RWPE2 (cell line): ENCODE measurements at regions not wholly inside any gene's neighbourhood (a gene's known extent, or its start where the extent isn't known, plus 50 kb on each side); places are given as distances from the start of the nearest gene placed in this dataset.

ENCODE experiments used
- ATAC-seq: fragments of 200-7000 bp; cut with Tn5 transposase; 3 replicates; pipeline ENCODE4 v1.9.1; 2021; ENCODE audit warnings: low read depth
- DNase-seq: peaks from one replicate; pipeline ENCODE4 v3.0.0-alpha.2; 2020; ENCODE audit warnings: low spot score
- H3K27ac ChIP-seq: fragments of 450-650 bp; 2 replicates; pipeline ENCODE4 v1.5.1; 2017; ENCODE audit warnings: mild to moderate bottlenecking; ENCODE audit not compliant: poor library complexity, severe bottlenecking
- H3K27me3 ChIP-seq: fragments of 250-450 bp; sonication (Bioruptor Pico); 2 replicates; pipeline ENCODE4 v1.5.1; 2021; ENCODE audit warnings: mild to moderate bottlenecking, moderate library complexity; ENCODE audit not compliant: insufficient read depth, poor library complexity, severe bottlenecking
- H3K36me3 ChIP-seq: fragments of 250-450 bp; sonication (Bioruptor Pico); 2 replicates; pipeline ENCODE4 v1.5.1; 2020; ENCODE audit warnings: low read depth, mild to moderate bottlenecking, moderate library complexity
- H3K4me1 ChIP-seq: fragments of 250-450 bp; sonication (Bioruptor Pico); 2 replicates; pipeline ENCODE4 v1.5.1; 2021; ENCODE audit warnings: mild to moderate bottlenecking, moderate library complexity; ENCODE audit not compliant: insufficient read depth, poor library complexity, severe bottlenecking
- H3K4me3 ChIP-seq: fragments of 250-450 bp; sonication (Bioruptor Pico); 2 replicates; pipeline ENCODE4 v1.5.1; 2021; ENCODE audit warnings: mild to moderate bottlenecking, moderate library complexity; ENCODE audit not compliant: severe bottlenecking
- H3K9me3 ChIP-seq: fragments of 250-450 bp; sonication (Bioruptor Pico); 2 replicates; pipeline ENCODE4 v1.5.1; 2021; ENCODE audit warnings: mild to moderate bottlenecking, moderate library complexity; ENCODE audit not compliant: severe bottlenecking
- CTCF ChIP-seq: fragments of 450-650 bp; IDR thresholded peaks from one replicate; pipeline ENCODE4 v1.5.1; 2017; ENCODE audit warnings: mild to moderate bottlenecking, moderate library complexity; ENCODE audit not compliant: poor library complexity, severe bottlenecking

GRCh38 chr5:2249026-2249425 lies 366.3 kb upstream of the IRX4 start:
- H3K27me3 ChIP-seq = peaks cover 17% of the 10 kb centered on the region
- no peak for ATAC-seq

GRCh38 chr5:2242539-2242938 lies 359.8 kb upstream of the IRX4 start:
- Histone ChIP-seq H3K27me3 (peaks cover under 1% of the 10 kb centered on the region), H3K27ac (no peak overlapping the region), H3K4me3 (no peak overlapping the region), H3K4me1 (no peaks in the 10 kb centered on the region), H3K36me3 (no peaks in the 10 kb centered on the region), H3K9me3 (peaks cover 10% of the 10 kb centered on the region)
- ATAC-seq (no peak), DNase-seq (no peak)
- TF ChIP-seq CTCF = no peak

More at GRCh38 chr5:2249026-2249425, 366.3 kb upstream of the IRX4 start:
- Histone ChIP-seq H3K36me3 (no peaks in the 10 kb centered on the region), H3K27ac (no peak overlapping the region), H3K9me3 (peaks cover 3% of the 10 kb centered on the region), H3K4me3 (no peak overlapping the region), H3K4me1 (no peaks in the 10 kb centered on the region)
- no peak for TF ChIP-seq CTCF
- no peak for DNase-seq

GRCh38 chr5:2241842-2242241 lies 359.1 kb upstream of the IRX4 start:
- ATAC-seq = no peak
- Histone ChIP-seq H3K27ac (no peak overlapping the region), H3K27me3 (no peaks in the 10 kb centered on the region), H3K36me3 (no peaks in the 10 kb centered on the region), H3K9me3 (peaks cover 10% of the 10 kb centered on the region), H3K4me1 (no peaks in the 10 kb centered on the region), H3K4me3 (no peak overlapping the region)
- no peak for TF ChIP-seq CTCF
- DNase-seq = no peak

GRCh38 chr5:2240118-2240904 lies 357.6 kb upstream of the IRX4 start:
- no peaks in the 10 kb centered on the region for H3K4me1 ChIP-seq
- no peaks in the 10 kb centered on the region for H3K27me3 ChIP-seq
- ATAC-seq = no peak
- no peak overlapping the region for H3K27ac ChIP-seq
- no peak for TF ChIP-seq CTCF
- H3K9me3 ChIP-seq = peaks cover 7% of the 10 kb centered on the region
- no peak overlapping the region for H3K4me3 ChIP-seq
- peak; percentile 48 for DNase-seq
- no peaks in the 10 kb centered on the region for H3K36me3 ChIP-seq
